Upper lobe of left lung (tissue), 6 donors: ENCODE measurements at regions not wholly inside any gene's neighbourhood (a gene's known extent, or its start where the extent isn't known, plus 50 kb on each side); places are given as distances from the start of the nearest gene placed in this dataset.

Experiments used
- ATAC-seq, 2 donors: fragments of 200-7000 bp; cut with Tn5 transposase; one replicate each; pipeline ENCODE4 v1.9.1; 2022; ENCODE audit warnings: mild to moderate bottlenecking in 2 of 2, moderate library complexity in 2 of 2; ENCODE audit not compliant: low FRiP score in 2 of 2
- DNase-seq, 2 donors: peaks; one replicate each; pipeline ENCODE4 v3.0.0-alpha.2; 2019 to 2020
- H3K27ac ChIP-seq, 4 donors: fragments of 200-600 bp; sonication (generic); one replicate each; pipeline ENCODE4 v1.5.1; 2016 to 2019
- H3K27me3 ChIP-seq, 4 donors: fragments of 200-600 bp; sonication (generic); one replicate each; pipeline ENCODE4 v1.5.1; 2017 to 2019
- H3K36me3 ChIP-seq, 4 donors: fragments of 200-600 bp; sonication (generic); one replicate each; pipeline ENCODE4 v1.5.1; 2016 to 2019
- H3K4me1 ChIP-seq, 4 donors: fragments of 200-600 bp; sonication (generic); one replicate each; pipeline ENCODE4 v1.5.1; 2018 to 2019
- H3K4me3 ChIP-seq, 4 donors: fragments of 200-600 bp; sonication (generic); one replicate each; pipeline ENCODE4 v1.5.1; 2017 to 2019; ENCODE audit warnings: mild to moderate bottlenecking in 2 of 4, moderate library complexity in 1 of 4
- H3K9me3 ChIP-seq, 4 donors: fragments of 200-600 bp; sonication (generic); one replicate each; pipeline ENCODE4 v1.5.1; 2018 to 2019
- EP300 ChIP-seq, 4 donors: sonication (generic); formaldehyde crosslinking; IDR thresholded peaks; one replicate each; pipeline ENCODE4 v1.5.1; 2017; ENCODE audit warnings: antibody characterized with exemption in 4 of 4, control low read depth in 2 of 4
- POLR2A ChIP-seq, 4 donors: fragments of 450-650 bp; IDR thresholded peaks; one replicate each; pipeline ENCODE4 v1.5.1; 2016 to 2017; ENCODE audit warnings: antibody characterized with exemption in 4 of 4, mild to moderate bottlenecking in 2 of 4
- POLR2AphosphoS5 ChIP-seq, 2 donors: sonication (generic); formaldehyde crosslinking; IDR thresholded peaks; one replicate each; pipeline ENCODE4 v1.5.1; 2017; ENCODE audit warnings: antibody characterized with exemption in 2 of 2
- WGBS, 2 donors: methylation state at CpG; one replicate each; pipeline ENCODE4 v1.1.5; 2017 to 2018; 5-methylcytosine and 5-hydroxymethylcytosine counted together
- TF ChIP-seq, protein P1 (sequence below), 6 experiments: fragments of 450-650 bp in 4 of 6; fragments of 200-600 bp in 2 of 6; sonication (generic) in 2 of 6; IDR thresholded peaks; one replicate each; pipeline ENCODE4 v1.5.1; 2016 to 2019; ENCODE audit warnings: antibody characterized with exemption in 6 of 6
- donor health status: DM: no; HTN: no; CAD: no; lungs with moderate emphysema.
- donor health status: DM: no; HTN: yes; CAD: no; lungs with severe emphysema.

DNA sequence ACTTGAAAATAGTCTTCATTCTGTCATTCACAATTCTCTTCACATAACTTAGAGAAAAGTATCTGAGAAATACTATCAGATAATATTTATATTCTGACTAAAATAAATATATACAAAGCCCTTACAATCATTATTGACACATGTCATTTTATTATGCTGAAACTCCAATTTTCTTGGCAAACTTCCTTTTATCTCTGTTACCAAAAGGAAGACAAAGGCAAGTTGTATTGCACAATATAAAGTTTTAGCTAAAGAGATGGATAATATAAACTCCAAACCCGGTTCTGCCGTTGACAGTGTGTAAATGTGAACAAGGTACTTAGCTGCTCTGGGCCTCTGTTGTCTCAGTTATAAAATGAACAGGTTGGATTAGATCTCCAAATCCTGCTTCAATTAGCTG lies 99.0 kb upstream of the MDFIC start:
- no peaks in the 10 kb centered on the region for H3K27me3 ChIP-seq
- H3K4me3 ChIP-seq = no peak overlapping the region
- peaks cover 0 to 9% (median 3%) of the 10 kb centered on the region in 4 donors for H3K4me1 ChIP-seq
- WGBS, 2 donors = 50 to 61% methylated on average over 2 of the region's 2 CpGs
- DNase-seq = no peak
- H3K27ac ChIP-seq = no peak overlapping the region
- H3K36me3 ChIP-seq = no peaks in the 10 kb centered on the region
- no peak for ATAC-seq
- H3K9me3 ChIP-seq = no peaks in the 10 kb centered on the region
- no peak for TF ChIP-seq EP300 (IDR thresholded peaks at IDR 0.05)
- TF ChIP-seq, protein P1, sequence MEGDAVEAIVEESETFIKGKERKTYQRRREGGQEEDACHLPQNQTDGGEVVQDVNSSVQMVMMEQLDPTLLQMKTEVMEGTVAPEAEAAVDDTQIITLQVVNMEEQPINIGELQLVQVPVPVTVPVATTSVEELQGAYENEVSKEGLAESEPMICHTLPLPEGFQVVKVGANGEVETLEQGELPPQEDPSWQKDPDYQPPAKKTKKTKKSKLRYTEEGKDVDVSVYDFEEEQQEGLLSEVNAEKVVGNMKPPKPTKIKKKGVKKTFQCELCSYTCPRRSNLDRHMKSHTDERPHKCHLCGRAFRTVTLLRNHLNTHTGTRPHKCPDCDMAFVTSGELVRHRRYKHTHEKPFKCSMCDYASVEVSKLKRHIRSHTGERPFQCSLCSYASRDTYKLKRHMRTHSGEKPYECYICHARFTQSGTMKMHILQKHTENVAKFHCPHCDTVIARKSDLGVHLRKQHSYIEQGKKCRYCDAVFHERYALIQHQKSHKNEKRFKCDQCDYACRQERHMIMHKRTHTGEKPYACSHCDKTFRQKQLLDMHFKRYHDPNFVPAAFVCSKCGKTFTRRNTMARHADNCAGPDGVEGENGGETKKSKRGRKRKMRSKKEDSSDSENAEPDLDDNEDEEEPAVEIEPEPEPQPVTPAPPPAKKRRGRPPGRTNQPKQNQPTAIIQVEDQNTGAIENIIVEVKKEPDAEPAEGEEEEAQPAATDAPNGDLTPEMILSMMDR (IDR thresholded peaks at IDR 0.05) = no peak

DNA sequence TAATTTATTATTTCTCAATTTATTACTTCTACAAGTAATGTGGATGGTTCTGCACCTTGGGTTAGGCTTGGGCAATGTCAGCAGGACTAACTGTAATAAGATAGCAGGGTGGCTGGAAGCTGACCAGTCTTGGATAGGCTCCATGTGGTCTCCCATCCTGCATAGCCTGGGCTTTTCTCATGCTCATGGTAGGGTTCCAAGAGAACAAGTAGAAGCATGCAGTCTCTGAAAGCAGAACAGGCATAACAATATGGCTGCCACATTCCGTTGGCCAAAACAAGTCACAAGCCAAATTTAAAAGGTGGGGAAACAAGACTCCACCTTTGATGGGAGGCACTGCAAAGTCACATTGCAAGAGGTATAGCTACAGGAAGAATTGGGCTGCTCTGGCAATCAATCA lies 98.6 kb upstream of the MDFIC start:
- H3K4me1 ChIP-seq = peaks cover 0 to 9% (median 3%) of the 10 kb centered on the region in 4 donors
- H3K9me3 ChIP-seq = no peaks in the 10 kb centered on the region
- TF ChIP-seq EP300 (IDR thresholded peaks at IDR 0.05) (no peak), POLR2AphosphoS5 (IDR thresholded peaks at IDR 0.05) (no peak), POLR2A (IDR thresholded peaks at IDR 0.05) (no peak)
- TF ChIP-seq, protein P1 (IDR thresholded peaks at IDR 0.05) = no peak
- no peak overlapping the region for H3K4me3 ChIP-seq
- no peak for ATAC-seq
- no peaks in the 10 kb centered on the region for H3K36me3 ChIP-seq
- 87 to 95% methylated on average over 1 of the region's 1 CpG for WGBS, 2 donors
- H3K27ac ChIP-seq = no peak overlapping the region
- no peak for DNase-seq
- no peaks in the 10 kb centered on the region for H3K27me3 ChIP-seq

DNA sequence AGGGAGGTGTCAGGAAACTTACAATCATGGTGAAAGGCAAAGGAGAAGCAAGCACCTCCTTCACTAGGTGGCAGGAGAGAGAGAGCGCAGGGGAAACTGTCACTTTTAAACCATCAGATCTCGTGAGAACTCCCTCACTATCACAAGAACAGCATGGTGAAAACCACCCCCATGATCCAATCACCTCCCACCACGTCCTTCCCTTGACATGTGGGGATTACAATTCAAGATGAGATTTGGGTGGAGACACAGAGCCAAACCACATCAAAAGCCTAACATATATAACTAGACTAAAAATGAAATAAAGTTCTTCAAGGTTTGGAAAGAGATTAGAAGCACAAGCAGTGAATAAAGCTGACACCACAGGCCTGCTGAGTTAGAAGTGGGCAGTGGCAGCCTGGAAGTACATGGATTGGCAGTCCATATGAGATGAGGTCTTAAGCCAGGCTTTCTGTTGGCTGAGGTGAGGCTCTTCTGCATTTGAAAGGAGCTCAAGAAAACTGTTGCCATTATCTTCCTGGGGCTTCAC lies 96.4 kb upstream of the MDFIC start:
- WGBS, 2 donors = 74 to 76% methylated on average over 3 of the region's 3 CpGs
- Histone ChIP-seq H3K27ac (no peak overlapping the region), H3K4me3 (no peak overlapping the region), H3K36me3 (no peaks in the 10 kb centered on the region), H3K9me3 (no peaks in the 10 kb centered on the region), H3K4me1 (no peaks in the 10 kb centered on the region), H3K27me3 (no peaks in the 10 kb centered on the region)
- no peak for DNase-seq
- TF ChIP-seq POLR2A (IDR thresholded peaks at IDR 0.05) (no peak), POLR2AphosphoS5 (IDR thresholded peaks at IDR 0.05) (no peak), EP300 (IDR thresholded peaks at IDR 0.05) (no peak)
- TF ChIP-seq, protein P1 (IDR thresholded peaks at IDR 0.05) = no peak
- ATAC-seq = no peak

DNA sequence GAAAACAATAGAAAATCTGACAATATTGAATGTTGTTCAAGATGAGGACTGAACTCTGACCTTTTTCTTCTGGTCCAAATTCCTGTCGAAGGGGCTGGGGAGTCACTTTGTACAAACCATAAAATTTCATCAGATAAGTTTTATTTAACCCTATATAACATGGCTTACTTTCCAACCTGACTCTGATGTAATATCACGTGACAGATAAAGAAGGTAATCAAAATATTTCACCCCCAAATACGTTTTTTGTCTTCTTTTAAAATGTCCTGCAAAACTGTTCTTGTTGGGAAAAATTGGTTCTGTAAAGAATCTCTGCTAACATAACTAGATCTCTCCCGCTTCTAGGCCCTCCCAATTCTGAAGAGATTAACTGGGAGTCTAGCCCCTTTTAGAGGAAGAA lies 90.9 kb upstream of the MDFIC start:
- no peaks in the 10 kb centered on the region for H3K27me3 ChIP-seq
- no peak overlapping the region for H3K27ac ChIP-seq
- TF ChIP-seq POLR2A (IDR thresholded peaks at IDR 0.05) (no peak), POLR2AphosphoS5 (IDR thresholded peaks at IDR 0.05) (no peak), EP300 (IDR thresholded peaks at IDR 0.05) (no peak)
- TF ChIP-seq, protein P1 (IDR thresholded peaks at IDR 0.05) = no peak
- WGBS, 2 donors = 51 to 57% methylated on average over 4 of the region's 4 CpGs
- no peak overlapping the region for H3K4me3 ChIP-seq
- ATAC-seq = no peak
- H3K36me3 ChIP-seq = no peaks in the 10 kb centered on the region
- no peaks in the 10 kb centered on the region for H3K4me1 ChIP-seq
- no peaks in the 10 kb centered on the region for H3K9me3 ChIP-seq
- DNase-seq = no peak

DNA sequence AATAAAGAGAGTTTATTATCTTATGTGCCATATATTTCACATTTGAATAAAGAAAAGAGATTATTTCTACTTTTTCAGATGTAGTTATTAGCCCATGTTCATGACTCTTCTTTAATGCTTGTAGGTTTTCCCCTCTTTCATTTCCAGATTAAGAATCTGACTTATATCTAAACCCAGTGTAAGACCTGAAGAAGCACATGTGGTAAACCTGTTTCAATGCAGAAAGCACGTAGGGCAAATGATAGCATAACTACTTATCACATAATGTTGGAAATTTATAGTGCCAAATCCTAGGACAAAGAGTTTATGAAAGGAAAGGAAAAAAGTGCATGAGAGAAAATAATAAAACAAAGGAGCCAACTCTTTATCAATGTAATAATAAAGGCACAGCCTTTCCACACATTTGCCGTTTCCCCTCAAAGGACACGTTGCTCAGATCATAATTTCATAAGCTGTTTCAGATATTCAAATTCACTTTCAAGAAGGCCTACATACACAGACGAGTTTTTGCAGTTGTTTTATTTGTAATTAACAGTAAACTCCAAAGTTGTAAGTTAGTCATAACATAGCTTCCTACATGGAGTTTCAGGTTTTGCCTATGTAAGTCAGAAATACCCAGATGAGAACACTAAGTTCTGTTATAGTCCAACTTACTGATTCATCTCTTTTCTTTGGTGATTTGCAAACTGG lies 88.8 kb upstream of the MDFIC start:
- Histone ChIP-seq H3K27me3 (no peaks in the 10 kb centered on the region), H3K9me3 (no peaks in the 10 kb centered on the region), H3K27ac (no peak overlapping the region), H3K4me1 (no peaks in the 10 kb centered on the region), H3K4me3 (no peak overlapping the region), H3K36me3 (no peaks in the 10 kb centered on the region)
- WGBS, 2 donors = 74 to 81% methylated on average over 4 of the region's 4 CpGs
- no peak for ATAC-seq
- no peak for TF ChIP-seq EP300 (IDR thresholded peaks at IDR 0.05)
- TF ChIP-seq, protein P1 (IDR thresholded peaks at IDR 0.05) = no peak
- TF ChIP-seq POLR2A (IDR thresholded peaks at IDR 0.05) = no peak
- no peak for TF ChIP-seq POLR2AphosphoS5 (IDR thresholded peaks at IDR 0.05)
- no peak for DNase-seq
